ENCODE measurements at regions not wholly inside any gene's neighbourhood (a gene's known extent, or its start where the extent isn't known, plus 50 kb on each side); places are given as distances from the start of the nearest gene placed in this dataset.

- DNase-seq, result no peak
- intact Hi-C loops (cut with DNase I), result no loop called here
Measured at GRCh38 chr11:23680488-23681230, 816.2 kb upstream of the LUZP2 start.

GRCh38 chr11:23684701-23685100 is 812.2 kb upstream of the LUZP2 start:
- no peak for DNase-seq
- intact Hi-C loops (cut with DNase I), result no loop called here

DNA sequence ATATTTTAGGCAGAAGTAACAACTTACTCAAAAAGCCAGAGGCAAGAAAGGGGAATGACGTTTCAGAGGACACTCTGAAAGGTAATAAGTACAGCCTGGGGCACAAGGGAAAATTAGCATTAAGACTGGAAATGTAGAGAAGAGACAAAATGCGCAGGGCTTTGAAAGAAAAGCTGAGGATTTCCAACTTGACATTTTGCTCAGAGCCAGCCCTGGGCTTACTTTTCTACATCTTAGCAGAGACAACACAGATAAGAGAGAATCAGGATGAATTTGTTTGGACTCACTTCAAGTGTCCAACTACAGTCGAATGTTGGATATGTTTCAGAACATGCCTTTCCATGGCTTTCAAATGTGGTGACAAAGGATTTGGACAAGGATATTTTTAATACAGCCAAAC is 808.9 kb upstream of the LUZP2 start:
- intact Hi-C loops (cut with DNase I), result no loop called here

GRCh38 chr11:23688411-23688810 is 808.4 kb upstream of the LUZP2 start:
- DNase-seq, result no peak
- intact Hi-C loops (cut with DNase I), result no loop called here

More for the DNA sequence above, 808.9 kb upstream of the LUZP2 start:
- no peak for DNase-seq

DNA sequence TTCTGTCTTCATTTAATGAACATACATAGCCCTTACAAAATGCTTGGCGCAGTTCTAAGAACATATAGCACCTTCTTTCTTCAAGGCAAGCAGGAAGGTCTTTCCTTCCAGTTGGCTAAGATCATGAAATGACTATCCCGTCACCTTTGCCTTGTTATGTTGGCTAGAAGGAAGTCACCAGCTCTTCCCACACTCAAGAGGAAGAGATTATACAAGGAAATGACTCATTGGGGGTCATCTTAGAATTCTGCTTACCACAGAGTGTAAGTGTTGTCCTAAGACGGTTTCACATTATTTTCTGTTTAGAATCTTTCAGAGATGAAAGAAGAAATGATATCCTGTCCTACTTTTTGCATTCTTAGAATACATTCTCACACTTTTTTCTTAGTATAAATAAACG is 808.0 kb upstream of the LUZP2 start:
- intact Hi-C loops (cut with DNase I), result no loop called here
- no peak for DNase-seq

DNA sequence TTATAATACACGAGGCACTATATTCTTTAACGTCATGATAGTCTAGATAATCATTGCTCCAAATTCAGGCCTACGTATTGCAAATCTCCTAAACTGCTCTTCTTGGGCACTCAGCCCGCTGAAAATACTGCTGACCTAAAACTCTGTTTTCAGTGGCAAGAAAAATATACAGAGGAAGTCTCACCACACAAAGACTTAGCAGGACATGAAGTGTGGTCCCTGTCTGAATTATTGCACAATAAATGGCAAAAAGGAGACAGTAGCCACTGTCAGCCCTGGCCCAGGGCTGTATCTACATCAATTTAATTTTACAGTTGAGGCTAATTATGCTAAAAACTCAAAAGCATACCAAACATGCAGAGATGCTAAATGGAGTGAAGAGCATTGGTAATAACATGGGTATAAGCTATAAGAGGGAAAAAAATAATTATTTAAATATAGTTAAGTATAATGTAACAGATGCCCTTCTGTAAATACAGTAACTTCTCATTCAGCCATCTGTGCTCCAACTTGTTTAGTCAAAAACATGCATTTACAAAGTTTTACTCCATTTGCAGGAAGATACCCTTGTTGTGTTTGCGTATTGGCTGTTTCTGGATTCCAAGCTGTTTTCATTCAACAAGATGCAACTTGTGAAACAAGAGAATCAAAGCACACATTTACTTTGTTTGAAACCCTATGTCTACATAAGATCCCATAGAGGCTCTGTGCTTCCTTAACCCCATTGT is 800.0 kb upstream of the LUZP2 start:
- intact Hi-C loops (cut with DNase I), result no loop called here
- DNase-seq, result no peak

- intact Hi-C loops (cut with DNase I), result no loop called here
- DNase-seq, result no peak
Measured at GRCh38 chr11:23704183-23704582, 792.7 kb upstream of the LUZP2 start.

DNA sequence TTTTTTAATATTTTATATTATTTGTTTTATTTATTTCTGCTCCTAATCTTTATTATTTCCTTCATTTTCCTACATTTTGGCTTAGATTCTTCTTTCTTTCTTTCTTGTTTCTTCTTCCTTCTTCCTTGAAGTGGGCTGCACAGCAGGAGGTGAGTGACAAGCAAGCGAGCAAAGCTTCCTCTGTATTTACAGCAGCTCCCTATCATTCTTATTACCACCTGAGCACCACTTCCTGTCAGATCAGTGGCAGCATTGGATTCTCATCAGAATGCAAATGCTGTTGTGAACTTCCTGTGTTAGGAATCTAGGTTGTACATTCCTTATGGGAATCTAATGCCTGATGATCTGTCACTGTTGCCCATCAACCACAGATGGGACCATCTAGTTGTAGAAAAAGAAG is 784.9 kb upstream of the LUZP2 start:
- DNase-seq, result no peak
- intact Hi-C loops (cut with DNase I), result no loop called here

- intact Hi-C loops (cut with DNase I), result no loop called here
- no peak for DNase-seq
Measured at GRCh38 chr11:23719016-23719415, 777.8 kb upstream of the LUZP2 start.

DNA sequence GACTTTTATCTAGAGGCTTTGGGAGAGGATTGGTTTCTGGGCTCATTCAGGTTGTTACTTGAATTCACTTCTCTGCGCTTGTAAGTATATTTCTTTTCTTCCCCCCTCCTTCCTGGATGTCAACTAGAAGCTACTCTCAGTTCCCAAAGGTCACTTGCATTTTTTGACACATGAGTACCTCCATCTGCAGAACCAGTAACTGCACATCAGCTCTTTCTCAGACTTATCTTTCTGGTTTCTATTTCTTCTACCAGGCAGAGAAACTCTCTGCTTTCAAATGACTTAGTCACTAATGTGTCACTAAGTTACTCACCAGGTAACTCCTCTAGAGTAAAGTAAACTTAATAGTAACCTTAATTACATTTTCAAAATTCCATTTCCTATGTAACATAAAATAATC is 773.0 kb upstream of the LUZP2 start:
- no peak for DNase-seq
- intact Hi-C loops (cut with DNase I), result no loop called here

- DNase-seq, result no peak
- intact Hi-C loops (cut with DNase I), result no loop called here
Measured at GRCh38 chr11:23725752-23726151, 771.1 kb upstream of the LUZP2 start.

GRCh38 chr11:23727387-23727786 is 769.5 kb upstream of the LUZP2 start:
- no peak for DNase-seq
- intact Hi-C loops (cut with DNase I), result no loop called here

DNA sequence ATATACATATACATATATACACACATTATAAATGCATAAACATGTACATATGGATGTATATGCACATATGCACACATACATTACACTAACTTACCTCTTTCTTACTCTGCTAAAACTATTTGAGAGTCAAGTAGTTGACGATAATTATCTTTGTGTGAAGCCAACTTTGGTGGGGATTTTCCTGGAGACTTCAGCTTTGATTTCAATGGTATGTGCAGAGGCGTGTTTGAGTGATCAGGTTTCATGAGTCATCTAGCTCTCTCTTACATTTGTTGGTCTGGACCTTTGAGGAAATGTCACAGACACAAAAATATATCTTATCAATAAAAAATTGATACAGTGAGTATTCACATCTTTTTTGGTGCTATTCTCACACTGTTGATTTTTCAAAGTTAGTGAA is 769.1 kb upstream of the LUZP2 start:
- no peak for DNase-seq
- intact Hi-C loops (cut with DNase I), result no loop called here

DNA sequence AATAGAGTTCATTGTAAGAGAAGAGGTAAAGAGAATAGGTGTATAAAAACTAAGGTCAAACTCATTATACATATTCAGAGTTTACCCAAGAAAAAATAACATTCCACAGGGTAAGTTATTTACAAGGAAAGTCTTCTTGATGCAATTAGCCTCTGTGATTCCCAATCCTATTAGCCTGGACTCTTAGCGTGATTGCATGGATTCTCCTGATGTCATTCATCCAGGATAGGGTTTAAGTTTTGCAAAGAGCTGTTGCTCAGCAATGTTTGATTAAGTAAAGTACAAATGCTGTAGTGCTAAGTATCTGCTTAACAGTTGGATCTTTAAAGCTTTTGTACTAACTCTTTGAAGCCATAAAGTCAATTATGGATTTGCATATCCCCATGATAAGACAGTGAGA is 767.8 kb upstream of the LUZP2 start:
- DNase-seq, result no peak
- intact Hi-C loops (cut with DNase I), result no loop called here

DNA sequence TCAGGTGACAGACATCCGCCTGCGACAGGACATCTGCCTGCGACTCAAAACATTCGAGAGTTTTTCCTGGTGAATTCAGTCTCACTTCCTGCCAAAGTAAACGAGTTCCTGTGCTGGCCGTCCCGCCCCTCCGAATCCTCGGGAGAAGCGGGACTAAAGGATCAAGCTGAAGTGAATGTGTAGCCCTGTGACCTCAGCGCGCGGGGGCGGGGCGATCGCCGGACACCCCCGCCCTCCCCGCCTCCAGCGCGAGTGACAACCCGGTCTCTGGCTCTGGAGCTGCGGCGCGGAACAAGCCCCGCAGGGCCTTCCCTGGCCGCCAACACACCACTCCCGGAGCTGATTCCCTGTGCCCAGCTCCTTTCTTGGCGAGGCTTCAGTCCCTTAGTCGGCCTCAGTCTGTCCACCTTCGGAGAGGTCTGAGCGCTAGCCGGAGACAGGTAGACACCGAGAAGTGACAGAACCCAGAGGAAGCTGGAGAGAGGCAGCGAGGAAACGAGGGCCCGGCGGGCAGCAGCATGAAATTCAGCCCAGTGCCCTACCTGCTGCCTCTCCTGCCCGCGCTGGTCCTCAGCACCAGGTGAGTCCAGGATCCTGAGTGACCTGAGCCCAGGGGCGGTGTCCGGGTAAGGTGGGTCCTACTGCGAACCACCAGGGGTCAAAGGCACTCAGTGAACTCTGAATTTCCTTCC is 766.4 kb upstream of the LUZP2 start:
- no peak for DNase-seq
- intact Hi-C loops (cut with DNase I), result no loop called here

- intact Hi-C loops (cut with DNase I), result no loop called here
- DNase-seq, result no peak
Measured at GRCh38 chr11:23732026-23732425, 764.8 kb upstream of the LUZP2 start.

DNA sequence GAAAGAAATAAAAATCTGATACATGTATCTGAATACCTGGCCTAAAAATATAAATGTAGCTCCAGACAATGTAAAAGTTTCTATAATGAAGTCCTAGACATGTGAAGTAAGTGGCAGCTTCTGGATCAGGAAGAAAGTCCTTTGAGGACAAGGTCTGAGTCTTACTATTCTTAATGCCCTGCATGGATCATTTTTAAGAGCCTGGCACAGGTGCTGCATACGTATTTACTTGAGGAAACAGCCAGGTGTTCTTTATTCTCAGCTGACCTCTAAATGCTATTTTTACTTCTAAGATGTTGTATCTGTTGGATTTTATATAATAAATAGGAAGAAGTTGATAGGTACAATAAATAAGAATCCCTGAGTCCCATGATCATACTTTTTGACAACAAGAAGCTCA is 750.0 kb upstream of the LUZP2 start:
- intact Hi-C loops (cut with DNase I), result no loop called here
- DNase-seq, result no peak

DNA sequence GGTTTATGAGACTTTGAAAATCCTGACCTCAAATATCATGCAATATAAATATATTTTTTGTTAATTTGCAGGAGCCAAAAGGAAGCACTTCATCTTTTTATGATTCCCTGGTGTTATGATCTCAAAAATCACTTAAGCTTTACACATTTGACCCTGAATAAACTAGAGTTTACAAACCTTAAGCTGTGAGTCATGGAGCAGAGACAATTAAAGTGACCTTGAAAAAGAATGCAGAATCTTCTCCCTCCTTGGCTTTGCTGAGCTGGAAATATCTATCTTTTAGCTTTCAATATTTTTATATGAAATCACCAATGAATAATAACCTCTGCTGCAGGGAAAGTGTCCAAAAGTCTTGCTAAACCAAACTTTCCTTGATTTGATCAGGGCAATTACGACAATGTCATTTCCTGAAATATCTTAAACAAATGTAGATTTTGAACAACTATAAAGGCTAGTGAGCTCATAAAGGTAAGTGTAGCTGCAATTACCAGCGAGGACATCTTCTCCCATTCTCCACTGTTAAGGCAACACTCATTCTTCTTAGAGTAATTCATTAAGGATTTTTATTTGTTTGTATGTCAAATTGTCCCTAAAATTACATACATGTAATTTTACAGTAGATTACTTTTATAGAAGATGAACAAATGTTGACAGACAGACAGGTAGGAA is 747.0 kb upstream of the LUZP2 start:
- intact Hi-C loops (cut with DNase I), result no loop called here
- DNase-seq, result no peak

DNA sequence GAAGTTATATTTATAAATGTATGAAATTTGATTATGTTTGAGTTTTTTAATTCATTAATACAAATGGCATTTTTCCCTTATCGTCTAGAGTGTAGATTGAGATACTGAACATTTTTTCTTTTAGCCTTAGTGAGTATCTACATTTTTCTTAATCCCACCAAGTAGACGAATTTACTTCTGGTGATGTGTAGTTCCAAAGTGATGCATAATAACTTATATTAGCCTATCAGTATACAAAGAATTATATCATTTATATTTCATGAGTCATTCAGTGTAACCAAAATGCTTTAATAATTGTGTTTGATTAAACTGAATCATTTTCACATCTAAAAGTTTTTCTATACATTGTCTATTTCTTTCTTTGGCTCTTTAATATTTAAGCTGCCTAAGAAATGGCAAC is 745.6 kb upstream of the LUZP2 start:
- intact Hi-C loops (cut with DNase I), result no loop called here
- no peak for DNase-seq

DNA sequence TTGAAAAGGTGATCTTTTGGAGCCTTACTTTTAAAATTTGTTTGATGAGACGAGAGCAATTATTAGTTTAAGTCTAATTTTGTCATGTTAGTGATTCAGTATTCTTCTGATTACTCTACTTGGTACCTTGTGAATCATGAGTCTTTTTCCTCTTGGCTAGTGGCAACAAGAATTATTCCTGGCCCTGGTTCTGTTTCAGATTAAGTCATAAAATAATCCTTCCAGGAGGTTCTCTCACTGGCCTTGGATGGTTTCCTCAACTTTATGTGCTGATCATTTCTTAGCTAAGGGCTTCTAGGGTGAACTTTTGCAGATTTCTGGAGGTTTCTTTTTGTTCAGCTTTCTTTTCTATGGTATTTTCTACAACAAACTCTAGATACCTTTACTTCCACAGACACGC is 741.8 kb upstream of the LUZP2 start:
- DNase-seq, result no peak
- intact Hi-C loops (cut with DNase I), result no loop called here
